Liver (tissue), 9 donors: ENCODE measurements at regions not wholly inside any gene's neighbourhood (a gene's known extent, or its start where the extent isn't known, plus 50 kb on each side); places are given as distances from the start of the nearest gene placed in this dataset. TPM values are rescaled to one million over a fixed set of nuclear protein-coding genes. Genes with fewer than 3 reads are reported as not detected.
"Not testable (repeated sequence)": the region's sequence is repeated elsewhere in the genome, so short reads cannot be mapped to it uniquely, and the experiment has no call there.

Experiments
- DNase-seq: peaks from one replicate; pipeline ENCODE4 v3.0.0-alpha.2; 2017; ENCODE audit warnings: low spot score
- H3K27ac ChIP-seq, 2 donors: one replicate each; pipeline ENCODE4 v1.7.0; 2013; ENCODE audit warnings: inconsistent platforms in 2 of 2, low read length in 2 of 2, control low read depth in 1 of 2, low read depth in 1 of 2, mild to moderate bottlenecking in 1 of 2
- H3K27me3 ChIP-seq, 4 donors: one replicate each; pipeline versions ENCODE4 v1.6.1 to v1.7.0; 2013; ENCODE audit warnings: low read length in 3 of 4, inconsistent platforms in 1 of 4, mild to moderate bottlenecking in 1 of 4, moderate library complexity in 1 of 4; ENCODE audit not compliant: control insufficient read depth in 4 of 4, insufficient read depth in 4 of 4
- H3K36me3 ChIP-seq, 4 donors: one replicate each; pipeline versions ENCODE4 v1.6.1 to v1.7.0; 2013; ENCODE audit warnings: low read length in 3 of 4, mild to moderate bottlenecking in 3 of 4, low read depth in 1 of 4, moderate library complexity in 1 of 4; ENCODE audit not compliant: control insufficient read depth in 4 of 4, insufficient read depth in 3 of 4
- H3K4me1 ChIP-seq, 4 donors: one replicate each; pipeline versions ENCODE4 v1.6.1 to v1.7.0; 2013; ENCODE audit warnings: low read length in 3 of 4, mild to moderate bottlenecking in 3 of 4, moderate library complexity in 1 of 4; ENCODE audit not compliant: control insufficient read depth in 4 of 4, insufficient read depth in 4 of 4
- H3K4me3 ChIP-seq, 3 donors: one replicate each; pipeline versions ENCODE4 v1.6.1 to v1.7.0; 2013; ENCODE audit warnings: low read length in 3 of 3, control low read depth in 1 of 3, low read depth in 1 of 3, mild to moderate bottlenecking in 1 of 3
- H3K9ac ChIP-seq, 2 donors: one replicate each; pipeline ENCODE4 v1.7.0; 2013; ENCODE audit warnings: low read length in 2 of 2, mild to moderate bottlenecking in 2 of 2, moderate library complexity in 2 of 2, control low read depth in 1 of 2, low read depth in 1 of 2
- H3K9me3 ChIP-seq, 4 donors: one replicate each; pipeline versions ENCODE4 v1.6.1 to v1.7.0; 2013; ENCODE audit warnings: low read length in 3 of 4; ENCODE audit not compliant: control insufficient read depth in 4 of 4
- RAD21 ChIP-seq, 2 donors: IDR thresholded peaks; 2 replicates each; pipeline ENCODE4 v1.6.1; 2016; ENCODE audit warnings: antibody characterized with exemption in 2 of 2, mild to moderate bottlenecking in 2 of 2
- WGBS: extraction: QIAGEN DNeasy Blood & Tissue Kit; methylation state at CpG from one replicate; pipeline ENCODE4 v1.1.7; 2013; 5-methylcytosine and 5-hydroxymethylcytosine counted together
- small RNA-seq: library from RNA; depleted of rRNA; stranded (forward); fragments of <200 nt; gene quantifications from one replicate; pipeline ENCODE3, GENCODE V24; 2014
- TF ChIP-seq, protein P1 (sequence below): fragments of 150-350 bp; IDR thresholded peaks from 2 replicates; pipeline ENCODE4 v1.5.1; 2017; ENCODE audit warnings: improper control_type of control experiment, low read depth, low read length; ENCODE audit not compliant: missing input control
- donor health status: healthy.
- donor health status: healthy.
- donor health status: healthy.
- donor health status: healthy.
- donor health status: healthy.

GRCh38 chr22:16146916-16147315, 445.7 kb downstream of the CCT8L2 start:
- TF ChIP-seq RAD21 (IDR thresholded peaks at IDR 0.05): peak; percentile 54 to 56
- TF ChIP-seq, protein P1, sequence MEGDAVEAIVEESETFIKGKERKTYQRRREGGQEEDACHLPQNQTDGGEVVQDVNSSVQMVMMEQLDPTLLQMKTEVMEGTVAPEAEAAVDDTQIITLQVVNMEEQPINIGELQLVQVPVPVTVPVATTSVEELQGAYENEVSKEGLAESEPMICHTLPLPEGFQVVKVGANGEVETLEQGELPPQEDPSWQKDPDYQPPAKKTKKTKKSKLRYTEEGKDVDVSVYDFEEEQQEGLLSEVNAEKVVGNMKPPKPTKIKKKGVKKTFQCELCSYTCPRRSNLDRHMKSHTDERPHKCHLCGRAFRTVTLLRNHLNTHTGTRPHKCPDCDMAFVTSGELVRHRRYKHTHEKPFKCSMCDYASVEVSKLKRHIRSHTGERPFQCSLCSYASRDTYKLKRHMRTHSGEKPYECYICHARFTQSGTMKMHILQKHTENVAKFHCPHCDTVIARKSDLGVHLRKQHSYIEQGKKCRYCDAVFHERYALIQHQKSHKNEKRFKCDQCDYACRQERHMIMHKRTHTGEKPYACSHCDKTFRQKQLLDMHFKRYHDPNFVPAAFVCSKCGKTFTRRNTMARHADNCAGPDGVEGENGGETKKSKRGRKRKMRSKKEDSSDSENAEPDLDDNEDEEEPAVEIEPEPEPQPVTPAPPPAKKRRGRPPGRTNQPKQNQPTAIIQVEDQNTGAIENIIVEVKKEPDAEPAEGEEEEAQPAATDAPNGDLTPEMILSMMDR: peak; percentile 24
- not testable (repeated sequence) for H3K27ac ChIP-seq, H3K9ac ChIP-seq, H3K4me3 ChIP-seq, DNase-seq, H3K36me3 ChIP-seq, H3K4me1 ChIP-seq, H3K27me3 ChIP-seq, H3K9me3 ChIP-seq
- WGBS: 37% methylated on average over 2 of the region's 2 CpGs

DNA sequence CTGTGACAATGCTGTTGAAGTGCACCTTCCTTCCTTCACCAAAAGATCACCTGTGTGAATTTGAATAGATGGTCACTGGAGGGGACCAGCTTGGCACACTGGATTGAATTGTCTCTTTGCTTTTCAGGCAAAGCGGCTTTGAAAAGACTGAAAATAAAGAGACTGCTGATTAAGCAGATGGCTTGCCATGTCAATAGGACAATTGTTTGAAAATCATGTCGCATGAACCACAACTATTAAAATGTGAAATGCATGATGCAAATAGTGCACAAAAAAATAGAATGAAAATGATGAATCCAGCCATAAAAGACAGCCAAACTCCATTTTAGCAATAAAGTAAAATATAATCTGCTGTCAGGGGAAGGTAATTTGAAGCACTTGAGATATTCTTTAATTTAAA, 415.3 kb downstream of the CCT8L2 start:
- not testable (repeated sequence) for H3K4me3 ChIP-seq, H3K9ac ChIP-seq, DNase-seq, H3K4me1 ChIP-seq, H3K27ac ChIP-seq, H3K36me3 ChIP-seq, H3K27me3 ChIP-seq, H3K9me3 ChIP-seq
- WGBS: 63% methylated on average over 2 of the region's 2 CpGs

- not testable (repeated sequence) for H3K27me3 ChIP-seq, H3K9ac ChIP-seq, H3K9me3 ChIP-seq, H3K36me3 ChIP-seq, H3K4me1 ChIP-seq, H3K4me3 ChIP-seq, DNase-seq, H3K27ac ChIP-seq
- 80% methylated on average over 21 of the region's 21 CpGs for WGBS
These were observed 408.7 kb downstream of the CCT8L2 start for GRCh38 chr22:16183864-16184263.

Small RNA genes in the stretch of these regions (small RNA-seq; reads per million reads assigned to genes)
- gene RF00026: not detected
